Adrenal gland (tissue), 5 donors: ENCODE measurements at regions not wholly inside any gene's neighbourhood (a gene's known extent, or its start where the extent isn't known, plus 50 kb on each side); places are given as distances from the start of the nearest gene placed in this dataset.

ENCODE experiments used
- POLR2A ChIP-seq, 2 donors: fragments of 450-650 bp; IDR thresholded peaks; one replicate each; pipeline ENCODE4 v1.6.1; 2017; ENCODE audit warnings: antibody characterized with exemption in 2 of 2, mild to moderate bottlenecking in 2 of 2, moderate library complexity in 1 of 2
- TF ChIP-seq, protein P1 (sequence below), 6 experiments: fragments of 450-650 bp in 4 of 6; fragments of 200-600 bp in 2 of 6; sonication (generic) in 1 of 6; IDR thresholded peaks; 1 replicate in 5 of 6; 2 replicates in 1 of 6; pipeline versions ENCODE4 v1.5.1 to v1.8.0; 2016 to 2021; ENCODE audit warnings: antibody characterized with exemption in 6 of 6, mild to moderate bottlenecking in 2 of 6, moderate library complexity in 1 of 6
- donor health status: DM: no; HTN: no; CAD: no.

DNA sequence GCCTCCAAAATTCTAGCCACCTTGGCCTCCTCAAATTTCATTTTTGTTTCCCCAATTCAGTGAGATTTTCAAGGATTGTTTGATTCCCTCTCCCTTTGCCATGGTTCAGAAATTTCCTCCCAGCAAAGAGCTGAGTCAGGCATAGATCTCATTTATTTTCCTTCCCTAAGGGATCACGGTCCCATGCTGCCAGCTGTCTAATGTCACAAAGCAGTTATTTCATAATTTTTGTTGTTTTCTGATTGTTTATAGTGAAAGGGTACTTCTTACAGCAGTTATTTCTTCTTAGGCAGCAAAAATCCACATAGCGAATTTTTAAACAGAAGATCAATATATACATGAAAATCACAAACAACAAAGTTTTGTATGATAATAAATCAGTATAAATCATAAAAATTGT is 470.5 kb upstream of the MAGEB18 start:
- no peak for TF ChIP-seq POLR2A (IDR thresholded peaks at IDR 0.05)
- TF ChIP-seq, protein P1, sequence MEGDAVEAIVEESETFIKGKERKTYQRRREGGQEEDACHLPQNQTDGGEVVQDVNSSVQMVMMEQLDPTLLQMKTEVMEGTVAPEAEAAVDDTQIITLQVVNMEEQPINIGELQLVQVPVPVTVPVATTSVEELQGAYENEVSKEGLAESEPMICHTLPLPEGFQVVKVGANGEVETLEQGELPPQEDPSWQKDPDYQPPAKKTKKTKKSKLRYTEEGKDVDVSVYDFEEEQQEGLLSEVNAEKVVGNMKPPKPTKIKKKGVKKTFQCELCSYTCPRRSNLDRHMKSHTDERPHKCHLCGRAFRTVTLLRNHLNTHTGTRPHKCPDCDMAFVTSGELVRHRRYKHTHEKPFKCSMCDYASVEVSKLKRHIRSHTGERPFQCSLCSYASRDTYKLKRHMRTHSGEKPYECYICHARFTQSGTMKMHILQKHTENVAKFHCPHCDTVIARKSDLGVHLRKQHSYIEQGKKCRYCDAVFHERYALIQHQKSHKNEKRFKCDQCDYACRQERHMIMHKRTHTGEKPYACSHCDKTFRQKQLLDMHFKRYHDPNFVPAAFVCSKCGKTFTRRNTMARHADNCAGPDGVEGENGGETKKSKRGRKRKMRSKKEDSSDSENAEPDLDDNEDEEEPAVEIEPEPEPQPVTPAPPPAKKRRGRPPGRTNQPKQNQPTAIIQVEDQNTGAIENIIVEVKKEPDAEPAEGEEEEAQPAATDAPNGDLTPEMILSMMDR (IDR thresholded peaks at IDR 0.05), result no peak
